SK-N-DZ (cell line): ENCODE measurements at regions not wholly inside any gene's neighbourhood (a gene's known extent, or its start where the extent isn't known, plus 50 kb on each side); places are given as distances from the start of the nearest gene placed in this dataset.

Experiments used
- DNase-seq: peaks from one replicate; pipeline ENCODE4 v3.0.0-alpha.2; 2015; ENCODE audit warnings: low spot score

GRCh38 chr5:97400537-97400936, 217.5 kb upstream of the RIOK2 start:
- no peak for DNase-seq

GRCh38 chr5:97405941-97406340, 222.9 kb upstream of the RIOK2 start:
- no peak for DNase-seq

GRCh38 chr5:97406946-97407676, 224.1 kb upstream of the RIOK2 start:
- DNase-seq: no peak

GRCh38 chr5:97408331-97408730, 225.3 kb upstream of the RIOK2 start:
- no peak for DNase-seq

GRCh38 chr5:97412959-97413358, 229.9 kb upstream of the RIOK2 start:
- DNase-seq: no peak

- DNase-seq: no peak
Observed at GRCh38 chr5:97417986-97418385, 234.9 kb upstream of the RIOK2 start.

- DNase-seq: no peak
Observed at GRCh38 chr5:97418462-97418861, 235.4 kb upstream of the RIOK2 start.

GRCh38 chr5:97420646-97421045, 237.6 kb upstream of the RIOK2 start:
- DNase-seq: no peak

GRCh38 chr5:97422678-97423077, 239.6 kb upstream of the RIOK2 start:
- DNase-seq: no peak

- peak; percentile 6 for DNase-seq
Observed at GRCh38 chr5:97425511-97425910, 242.5 kb upstream of the RIOK2 start.

- no peak for DNase-seq
Observed at GRCh38 chr5:97427235-97427634, 244.2 kb upstream of the RIOK2 start.

- DNase-seq: no peak
Observed at GRCh38 chr5:97434021-97434420, 251.0 kb upstream of the RIOK2 start.

GRCh38 chr5:97436405-97436804, 253.4 kb upstream of the RIOK2 start:
- DNase-seq: no peak

- no peak for DNase-seq
Observed at GRCh38 chr5:97443740-97444139, 260.7 kb upstream of the RIOK2 start.

- no peak for DNase-seq
Observed at GRCh38 chr5:97449172-97449571, 266.1 kb upstream of the RIOK2 start.

- no peak for DNase-seq
Observed at GRCh38 chr5:97452646-97453045, 269.6 kb upstream of the RIOK2 start.

GRCh38 chr5:97453263-97453662, 270.2 kb upstream of the RIOK2 start:
- DNase-seq: no peak

GRCh38 chr5:97454015-97454414, 271.0 kb upstream of the RIOK2 start:
- DNase-seq: no peak

- no peak for DNase-seq
Observed at GRCh38 chr5:97455996-97456395, 272.9 kb upstream of the RIOK2 start.

- DNase-seq: no peak
Observed at GRCh38 chr5:97458851-97459250, 275.8 kb upstream of the RIOK2 start.

GRCh38 chr5:97471951-97472350, 288.9 kb upstream of the RIOK2 start:
- no peak for DNase-seq

- DNase-seq: no peak
Observed at GRCh38 chr5:97475847-97476246, 292.8 kb upstream of the RIOK2 start.

- no peak for DNase-seq
Observed at GRCh38 chr5:97476852-97477534, 293.9 kb upstream of the RIOK2 start.
